ENCODE measurements at regions not wholly inside any gene's neighbourhood (a gene's known extent, or its start where the extent isn't known, plus 50 kb on each side); places are given as distances from the start of the nearest gene placed in this dataset.

- DNase-seq, result peak; percentile 39
Observed at GRCh38 chr20:48194583-48194982, 409.3 kb upstream of the SULF2 start.

GRCh38 chr20:48193627-48194425 is 408.5 kb upstream of the SULF2 start:
- no peak for DNase-seq

GRCh38 chr20:48192109-48192508 is 406.8 kb upstream of the SULF2 start:
- DNase-seq, result no peak

- no peak for DNase-seq
Observed at GRCh38 chr20:48191200-48191599, 405.9 kb upstream of the SULF2 start.

- no peak for DNase-seq
Observed at GRCh38 chr20:48190757-48191156, 405.5 kb upstream of the SULF2 start.

- DNase-seq, result no peak
Observed at GRCh38 chr20:48189181-48189580, 403.9 kb upstream of the SULF2 start.

GRCh38 chr20:48187851-48188250 is 402.6 kb upstream of the SULF2 start:
- DNase-seq, result no peak

GRCh38 chr20:48186915-48187314 is 401.6 kb upstream of the SULF2 start:
- DNase-seq, result no peak

GRCh38 chr20:48186447-48186846 is 401.2 kb upstream of the SULF2 start:
- DNase-seq, result no peak

GRCh38 chr20:48184229-48184628 is 398.9 kb upstream of the SULF2 start:
- DNase-seq, result no peak

- no peak for DNase-seq
Observed at GRCh38 chr20:48181261-48181935, 396.1 kb upstream of the SULF2 start.

- DNase-seq, result peak; percentile 70
Observed at GRCh38 chr20:48180618-48181017, 395.3 kb upstream of the SULF2 start.

- peak; percentile 65 for DNase-seq
Observed at GRCh38 chr20:48180024-48180423, 394.7 kb upstream of the SULF2 start.

GRCh38 chr20:48178633-48179032 is 393.4 kb upstream of the SULF2 start:
- DNase-seq, result no peak

- DNase-seq, result no peak
Observed at GRCh38 chr20:48177058-48177457, 391.8 kb upstream of the SULF2 start.

- no peak for DNase-seq
Observed at GRCh38 chr20:48176139-48176538, 390.9 kb upstream of the SULF2 start.

GRCh38 chr20:48175261-48175660 is 390.0 kb upstream of the SULF2 start:
- no peak for DNase-seq

- no peak for DNase-seq
Observed at GRCh38 chr20:48172357-48172702, 387.0 kb upstream of the SULF2 start.

GRCh38 chr20:48171626-48172356 is 386.5 kb upstream of the SULF2 start:
- no peak for DNase-seq

- no peak for DNase-seq
Observed at GRCh38 chr20:48171071-48171470, 385.8 kb upstream of the SULF2 start.

- DNase-seq, result no peak
Observed at GRCh38 chr20:48170625-48171024, 385.3 kb upstream of the SULF2 start.

- no peak for DNase-seq
Observed at GRCh38 chr20:48169650-48170225, 384.5 kb upstream of the SULF2 start.

GRCh38 chr20:48166082-48166835 is 381.0 kb upstream of the SULF2 start:
- peak; percentile 28 for DNase-seq

All from DMS153 (cell line).